ENCODE measurements at regions not wholly inside any gene's neighbourhood (a gene's known extent, or its start where the extent isn't known, plus 50 kb on each side); places are given as distances from the start of the nearest gene placed in this dataset.

- TF ChIP-seq CTCF (IDR thresholded peaks at IDR 0.05; ENCODE audit: low read length), result no peak
- no peak for TF ChIP-seq EZH2 (IDR thresholded peaks at IDR 0.05; ENCODE audit: borderline replicate concordance, low read length)
- H4K20me1 ChIP-seq (ENCODE audit: insufficient read depth, low read length), result no peaks in the 10 kb centered on the region
- H3F3A ChIP-seq (ENCODE audit: insufficient read depth, low read length), result no peaks in the 10 kb centered on the region
- H2AFZ ChIP-seq (ENCODE audit: low read length), result no peak overlapping the region
- no peaks in the 10 kb centered on the region for H3K9me2 ChIP-seq (ENCODE audit: low read depth, low read length)
- H3K4me1 ChIP-seq (ENCODE audit: insufficient read depth, low read length, severe bottlenecking), result no peaks in the 10 kb centered on the region
- H3K9ac ChIP-seq (ENCODE audit: low read length), result no peak overlapping the region
- no peak overlapping the region for H3K4me2 ChIP-seq (ENCODE audit: low read length)
- no peaks in the 10 kb centered on the region for H3K36me3 ChIP-seq (ENCODE audit: insufficient read depth, low read length)
- H3K27me3 ChIP-seq (ENCODE audit: insufficient read depth, low read length), result no peaks in the 10 kb centered on the region
- H3K27ac ChIP-seq (ENCODE audit: low read depth, low read length, poor library complexity, severe bottlenecking), result no peak overlapping the region
- no peaks in the 10 kb centered on the region for H3K79me2 ChIP-seq (ENCODE audit: insufficient read depth, low read length)
- H3K4me3 ChIP-seq (ENCODE audit: low read depth, low read length, poor library complexity, severe bottlenecking), result no peak overlapping the region
- H3K9me3 ChIP-seq (ENCODE audit: low read length), result no peaks in the 10 kb centered on the region
Observed at GRCh38 chr5:72747826-72748225, 68.6 kb upstream of the TNPO1 start.

- no peaks in the 10 kb centered on the region for H4K20me1 ChIP-seq (ENCODE audit: insufficient read depth, low read length)
- H3K9ac ChIP-seq (ENCODE audit: low read length), result no peak overlapping the region
- H3K27ac ChIP-seq (ENCODE audit: low read depth, low read length, poor library complexity, severe bottlenecking), result no peak overlapping the region
- H3K9me2 ChIP-seq (ENCODE audit: low read depth, low read length), result no peaks in the 10 kb centered on the region
- H3K4me2 ChIP-seq (ENCODE audit: low read length), result no peak overlapping the region
- no peaks in the 10 kb centered on the region for H3F3A ChIP-seq (ENCODE audit: insufficient read depth, low read length)
- no peaks in the 10 kb centered on the region for H3K27me3 ChIP-seq (ENCODE audit: insufficient read depth, low read length)
- no peak for TF ChIP-seq CTCF (IDR thresholded peaks at IDR 0.05; ENCODE audit: low read length)
- H3K36me3 ChIP-seq (ENCODE audit: insufficient read depth, low read length), result no peaks in the 10 kb centered on the region
- H3K4me3 ChIP-seq (ENCODE audit: low read depth, low read length, poor library complexity, severe bottlenecking), result no peak overlapping the region
- H2AFZ ChIP-seq (ENCODE audit: low read length), result no peak overlapping the region
- no peaks in the 10 kb centered on the region for H3K9me3 ChIP-seq (ENCODE audit: low read length)
- H3K4me1 ChIP-seq (ENCODE audit: insufficient read depth, low read length, severe bottlenecking), result no peaks in the 10 kb centered on the region
- no peaks in the 10 kb centered on the region for H3K79me2 ChIP-seq (ENCODE audit: insufficient read depth, low read length)
Observed at GRCh38 chr5:72746736-72747135, 69.7 kb upstream of the TNPO1 start.

- TF ChIP-seq CTCF (IDR thresholded peaks at IDR 0.05; ENCODE audit: low read length) (no peak), EZH2 (IDR thresholded peaks at IDR 0.05; ENCODE audit: borderline replicate concordance, low read length) (no peak)
- Histone ChIP-seq H3K4me2 (ENCODE audit: low read length) (no peak overlapping the region), H3K36me3 (ENCODE audit: insufficient read depth, low read length) (no peaks in the 10 kb centered on the region), H3K27ac (ENCODE audit: low read depth, low read length, poor library complexity, severe bottlenecking) (no peak overlapping the region), H3K9me2 (ENCODE audit: low read depth, low read length) (no peaks in the 10 kb centered on the region), H3K9ac (ENCODE audit: low read length) (no peak overlapping the region), H3K79me2 (ENCODE audit: insufficient read depth, low read length) (no peaks in the 10 kb centered on the region), H3K9me3 (ENCODE audit: low read length) (no peaks in the 10 kb centered on the region), H2AFZ (ENCODE audit: low read length) (no peak overlapping the region), H4K20me1 (ENCODE audit: insufficient read depth, low read length) (no peaks in the 10 kb centered on the region), H3F3A (ENCODE audit: insufficient read depth, low read length) (no peaks in the 10 kb centered on the region), H3K27me3 (ENCODE audit: insufficient read depth, low read length) (no peaks in the 10 kb centered on the region), H3K4me1 (ENCODE audit: insufficient read depth, low read length, severe bottlenecking) (no peaks in the 10 kb centered on the region), H3K4me3 (ENCODE audit: low read depth, low read length, poor library complexity, severe bottlenecking) (no peak overlapping the region)
Observed at GRCh38 chr5:72744136-72744535, 72.3 kb upstream of the TNPO1 start.

Data from OCI-LY1 (cell line).